GM06990 (cell line): ENCODE measurements at regions not wholly inside any gene's neighbourhood (a gene's known extent, or its start where the extent isn't known, plus 50 kb on each side); places are given as distances from the start of the nearest gene placed in this dataset.
"Not testable (repeated sequence)": the region's sequence is repeated elsewhere in the genome, so short reads cannot be mapped to it uniquely, and the experiment has no call there.

Source experiments
- DNase-seq: peaks from one replicate; pipeline ENCODE4 v3.0.0-alpha.2; 2011; ENCODE audit not compliant: insufficient read length; ENCODE audit errors: extremely low read depth
- H3K27me3 ChIP-seq: replicated peaks from 2 replicates; pipeline ENCODE4 v1.6.0; 2011; ENCODE audit warnings: low read length; ENCODE audit not compliant: control insufficient read depth, insufficient read depth
- H3K36me3 ChIP-seq: 2 replicates; pipeline ENCODE4 v1.5.1; 2011; ENCODE audit warnings: low read length; ENCODE audit not compliant: control insufficient read depth, insufficient read depth
- H3K4me3 ChIP-seq: replicated peaks from 2 replicates; pipeline ENCODE4 v1.5.1; 2011; ENCODE audit warnings: low read depth, mild to moderate bottlenecking, control low read depth, low read length
- TF ChIP-seq, protein P1 (sequence below): IDR thresholded peaks from 2 replicates; pipeline ENCODE4 v1.5.1; 2011; ENCODE audit warnings: low read length, control low read depth, mild to moderate bottlenecking, inconsistent platforms; ENCODE audit not compliant: insufficient read depth, poor library complexity, severe bottlenecking

GRCh38 chrX:93868289-93868965, 194.4 kb downstream of the FAM133A start:
- TF ChIP-seq, protein P1, sequence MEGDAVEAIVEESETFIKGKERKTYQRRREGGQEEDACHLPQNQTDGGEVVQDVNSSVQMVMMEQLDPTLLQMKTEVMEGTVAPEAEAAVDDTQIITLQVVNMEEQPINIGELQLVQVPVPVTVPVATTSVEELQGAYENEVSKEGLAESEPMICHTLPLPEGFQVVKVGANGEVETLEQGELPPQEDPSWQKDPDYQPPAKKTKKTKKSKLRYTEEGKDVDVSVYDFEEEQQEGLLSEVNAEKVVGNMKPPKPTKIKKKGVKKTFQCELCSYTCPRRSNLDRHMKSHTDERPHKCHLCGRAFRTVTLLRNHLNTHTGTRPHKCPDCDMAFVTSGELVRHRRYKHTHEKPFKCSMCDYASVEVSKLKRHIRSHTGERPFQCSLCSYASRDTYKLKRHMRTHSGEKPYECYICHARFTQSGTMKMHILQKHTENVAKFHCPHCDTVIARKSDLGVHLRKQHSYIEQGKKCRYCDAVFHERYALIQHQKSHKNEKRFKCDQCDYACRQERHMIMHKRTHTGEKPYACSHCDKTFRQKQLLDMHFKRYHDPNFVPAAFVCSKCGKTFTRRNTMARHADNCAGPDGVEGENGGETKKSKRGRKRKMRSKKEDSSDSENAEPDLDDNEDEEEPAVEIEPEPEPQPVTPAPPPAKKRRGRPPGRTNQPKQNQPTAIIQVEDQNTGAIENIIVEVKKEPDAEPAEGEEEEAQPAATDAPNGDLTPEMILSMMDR: no peak
- Histone ChIP-seq H3K27me3 (no peaks in the 10 kb centered on the region), H3K4me3 (no peak overlapping the region), H3K36me3 (no peaks in the 10 kb centered on the region)
- DNase-seq: no peak

GRCh38 chrX:93874554-93874953, 200.5 kb downstream of the FAM133A start:
- TF ChIP-seq, protein P1: peak; percentile 38
- H3K27me3 ChIP-seq: no peaks in the 10 kb centered on the region
- H3K36me3 ChIP-seq: no peaks in the 10 kb centered on the region
- no peak for DNase-seq
- no peak overlapping the region for H3K4me3 ChIP-seq

GRCh38 chrX:93875621-93876282, 201.7 kb downstream of the FAM133A start:
- no peak for DNase-seq
- H3K27me3 ChIP-seq: no peaks in the 10 kb centered on the region

DNA sequence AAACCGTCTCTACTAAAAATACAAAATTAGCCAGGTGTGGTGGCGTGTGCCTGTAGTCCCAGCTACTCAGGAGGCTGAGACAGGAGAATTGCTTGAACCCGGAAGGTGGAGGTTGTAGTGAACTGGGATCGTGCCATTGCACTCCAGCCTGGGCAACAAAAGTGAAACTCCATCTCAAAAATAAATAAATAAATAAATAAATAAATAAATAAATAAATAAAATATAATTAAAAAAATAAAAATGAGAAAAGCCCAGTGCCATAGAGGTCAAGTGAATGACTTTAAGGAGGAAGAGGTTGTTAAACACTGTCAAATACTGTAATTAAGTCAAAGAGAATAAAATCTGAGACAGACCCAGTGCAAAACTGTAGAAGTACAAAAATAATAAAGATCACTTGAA, 247.0 kb downstream of the FAM133A start:
- H3K4me3 ChIP-seq, DNase-seq, H3K36me3 ChIP-seq, H3K27me3 ChIP-seq: not testable (repeated sequence)

More at GRCh38 chrX:93875621-93876282, 201.7 kb downstream of the FAM133A start:
- H3K36me3 ChIP-seq: no peaks in the 10 kb centered on the region
- TF ChIP-seq, protein P1: no peak
- H3K4me3 ChIP-seq: no peak overlapping the region

DNA sequence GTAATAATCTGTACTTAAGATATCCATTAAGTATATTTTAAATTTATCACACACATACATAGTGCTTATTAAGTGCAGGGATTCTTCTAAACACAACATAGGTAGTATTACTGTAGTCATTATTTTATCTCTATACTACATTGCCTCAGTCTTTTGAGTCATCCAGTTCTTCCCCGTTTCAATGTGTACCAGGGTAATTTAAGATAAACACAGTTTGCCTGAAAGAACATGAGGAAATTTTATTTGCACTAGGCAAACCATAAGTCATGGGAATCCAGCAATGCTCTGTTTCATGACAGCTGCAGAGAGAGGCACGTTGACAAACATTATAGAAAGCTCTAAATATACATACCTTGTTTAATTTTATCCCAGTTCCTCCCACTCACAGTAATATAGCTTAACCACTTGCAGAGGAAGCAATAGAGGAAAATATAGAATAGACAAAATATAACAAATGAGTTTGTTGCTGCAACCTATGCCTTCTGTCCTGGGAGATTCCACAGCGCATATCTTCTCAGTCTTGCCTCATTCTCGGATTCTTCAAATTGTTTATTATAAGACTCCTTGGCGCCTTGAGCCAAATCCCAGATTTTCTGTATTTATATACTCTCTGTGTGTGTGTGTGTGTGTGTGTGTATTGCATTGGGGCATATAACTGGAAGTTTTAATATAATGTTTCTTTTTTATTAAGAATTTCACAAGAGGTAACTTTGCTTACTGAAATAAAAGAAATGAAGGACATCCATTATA, 258.6 kb downstream of the FAM133A start:
- Histone ChIP-seq H3K36me3 (no peaks in the 10 kb centered on the region), H3K4me3 (no peak overlapping the region), H3K27me3 (no peaks in the 10 kb centered on the region)
- no peak for DNase-seq
- TF ChIP-seq, protein P1: no peak

GRCh38 chrX:93977641-93978040, 303.6 kb downstream of the FAM133A start:
- Histone ChIP-seq H3K4me3 (no peak overlapping the region), H3K27me3 (no peaks in the 10 kb centered on the region), H3K36me3 (no peaks in the 10 kb centered on the region)
- no peak for DNase-seq
- TF ChIP-seq, protein P1: no peak
